ENCODE measurements at regions not wholly inside any gene's neighbourhood (a gene's known extent, or its start where the extent isn't known, plus 50 kb on each side); places are given as distances from the start of the nearest gene placed in this dataset.
A peak's percentile ranks its signal among the peaks of the same experiment; 100 is the strongest.

DNA sequence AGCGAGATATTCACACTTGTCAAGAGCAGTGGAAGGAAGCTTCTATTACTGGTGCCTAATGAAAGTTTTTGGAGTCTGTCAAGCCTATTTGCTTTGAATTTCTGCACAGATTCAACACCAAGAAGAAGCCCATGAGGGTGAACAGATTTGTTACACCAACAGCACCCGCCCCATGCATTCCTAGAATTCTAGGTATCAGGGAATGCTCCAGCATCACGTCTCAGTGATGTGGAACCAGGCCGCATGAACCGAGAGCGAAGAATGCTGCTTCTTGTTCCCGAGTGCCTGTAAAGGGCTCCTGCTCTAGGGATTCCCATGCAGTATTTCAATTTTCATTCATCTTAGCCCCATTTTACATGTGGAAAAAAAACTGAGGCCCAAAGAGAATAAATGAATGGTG is 69.7 kb downstream of the KCNF1 start:
- no peak overlapping the region for H3K27ac ChIP-seq
- H3K4me1 ChIP-seq (ENCODE audit: low read depth), result peaks cover 48% of the 10 kb centered on the region
- no peaks in the 10 kb centered on the region for H3K36me3 ChIP-seq
- H3K9me3 ChIP-seq (ENCODE audit: low read depth), result no peaks in the 10 kb centered on the region
- H3K4me3 ChIP-seq, result no peak overlapping the region
- H3K27me3 ChIP-seq, result no peaks in the 10 kb centered on the region
- no peak for DNase-seq (ENCODE audit: low read depth in 1 of 2, low spot score in 1 of 2)
- TF ChIP-seq, protein P1, sequence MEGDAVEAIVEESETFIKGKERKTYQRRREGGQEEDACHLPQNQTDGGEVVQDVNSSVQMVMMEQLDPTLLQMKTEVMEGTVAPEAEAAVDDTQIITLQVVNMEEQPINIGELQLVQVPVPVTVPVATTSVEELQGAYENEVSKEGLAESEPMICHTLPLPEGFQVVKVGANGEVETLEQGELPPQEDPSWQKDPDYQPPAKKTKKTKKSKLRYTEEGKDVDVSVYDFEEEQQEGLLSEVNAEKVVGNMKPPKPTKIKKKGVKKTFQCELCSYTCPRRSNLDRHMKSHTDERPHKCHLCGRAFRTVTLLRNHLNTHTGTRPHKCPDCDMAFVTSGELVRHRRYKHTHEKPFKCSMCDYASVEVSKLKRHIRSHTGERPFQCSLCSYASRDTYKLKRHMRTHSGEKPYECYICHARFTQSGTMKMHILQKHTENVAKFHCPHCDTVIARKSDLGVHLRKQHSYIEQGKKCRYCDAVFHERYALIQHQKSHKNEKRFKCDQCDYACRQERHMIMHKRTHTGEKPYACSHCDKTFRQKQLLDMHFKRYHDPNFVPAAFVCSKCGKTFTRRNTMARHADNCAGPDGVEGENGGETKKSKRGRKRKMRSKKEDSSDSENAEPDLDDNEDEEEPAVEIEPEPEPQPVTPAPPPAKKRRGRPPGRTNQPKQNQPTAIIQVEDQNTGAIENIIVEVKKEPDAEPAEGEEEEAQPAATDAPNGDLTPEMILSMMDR (IDR thresholded peaks at IDR 0.05; ENCODE audit: low read depth, low read length), result no peak

DNA sequence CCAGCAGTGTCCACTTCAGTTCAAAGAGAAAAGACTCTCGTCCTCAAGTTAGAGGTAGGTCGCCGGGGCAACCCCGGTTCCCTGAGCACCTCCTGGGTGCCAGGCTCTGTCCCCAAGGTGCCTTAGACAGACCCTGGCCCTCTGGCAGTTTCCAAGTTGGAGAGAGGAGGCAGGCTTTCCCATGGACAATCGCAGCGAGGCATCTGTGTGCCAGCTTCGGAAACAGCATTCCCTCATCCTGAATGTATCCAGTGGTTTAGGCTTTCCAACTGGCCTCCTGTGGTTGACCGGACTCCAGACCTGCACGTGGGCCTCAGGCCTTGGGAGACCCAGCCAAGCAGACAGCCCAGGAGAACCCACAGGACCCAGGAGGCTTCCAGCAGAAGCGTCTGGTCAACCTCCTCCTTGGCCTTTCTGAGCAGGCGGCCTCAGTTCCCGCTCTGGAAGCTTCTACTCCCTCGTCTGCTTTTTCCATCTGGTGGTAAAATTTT is 70.3 kb downstream of the KCNF1 start:
- Histone ChIP-seq H3K4me3 (no peak overlapping the region), H3K27ac (no peak overlapping the region), H3K27me3 (no peaks in the 10 kb centered on the region), H3K36me3 (no peaks in the 10 kb centered on the region), H3K4me1 (ENCODE audit: low read depth) (peaks cover 44% of the 10 kb centered on the region), H3K9me3 (ENCODE audit: low read depth) (no peaks in the 10 kb centered on the region)
- TF ChIP-seq, protein P1 (IDR thresholded peaks at IDR 0.05; ENCODE audit: low read depth, low read length), result no peak
- DNase-seq (ENCODE audit: low read depth in 1 of 2, low spot score in 1 of 2), result no peak

DNA sequence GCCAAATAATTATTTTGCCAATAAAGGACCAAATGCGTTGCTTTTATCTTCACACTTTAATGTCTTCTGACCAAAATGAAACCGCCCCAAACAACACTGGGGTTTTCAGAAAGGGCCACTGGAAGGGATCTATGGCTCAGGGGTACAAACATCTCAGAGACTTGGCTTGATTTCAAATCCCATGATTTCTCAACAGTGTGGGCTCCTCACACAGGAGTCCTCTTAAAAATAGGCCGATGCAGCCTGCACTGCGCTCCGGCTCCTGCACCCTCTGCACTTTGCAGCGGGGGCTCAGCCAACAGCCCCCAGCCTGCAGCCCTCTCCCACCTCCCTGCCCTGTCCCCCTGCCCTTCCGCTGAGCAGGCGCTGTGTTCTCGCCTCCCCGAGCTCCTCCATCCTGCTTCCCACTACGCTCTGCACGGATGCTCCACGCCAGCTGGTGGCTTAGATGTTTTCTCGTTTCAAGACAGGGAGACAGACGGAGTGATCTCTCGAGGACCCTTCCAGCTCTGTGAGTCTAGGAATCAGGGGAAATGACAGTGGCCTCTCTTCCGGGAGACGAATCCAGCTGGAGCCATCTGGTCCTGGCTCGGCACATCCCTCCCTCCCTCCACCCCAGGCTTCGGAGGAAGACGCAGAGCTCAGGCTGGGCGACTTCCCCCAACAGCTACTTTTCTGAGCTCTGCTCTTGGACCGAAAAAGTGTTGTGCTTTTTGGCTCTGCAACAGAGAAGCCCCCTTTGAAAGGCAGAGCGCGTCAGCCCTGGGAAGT is 71.4 kb downstream of the KCNF1 start:
- no peak overlapping the region for H3K4me3 ChIP-seq
- no peaks in the 10 kb centered on the region for H3K27me3 ChIP-seq
- no peak overlapping the region for H3K27ac ChIP-seq
- TF ChIP-seq, protein P1 (IDR thresholded peaks at IDR 0.05; ENCODE audit: low read depth, low read length), result no peak
- H3K9me3 ChIP-seq (ENCODE audit: low read depth), result no peaks in the 10 kb centered on the region
- peak in 1 of 2 donors; percentile 45 for DNase-seq (ENCODE audit: low read depth in 1 of 2, low spot score in 1 of 2)
- H3K36me3 ChIP-seq, result no peaks in the 10 kb centered on the region
- peaks cover 33% of the 10 kb centered on the region for H3K4me1 ChIP-seq (ENCODE audit: low read depth)

DNA sequence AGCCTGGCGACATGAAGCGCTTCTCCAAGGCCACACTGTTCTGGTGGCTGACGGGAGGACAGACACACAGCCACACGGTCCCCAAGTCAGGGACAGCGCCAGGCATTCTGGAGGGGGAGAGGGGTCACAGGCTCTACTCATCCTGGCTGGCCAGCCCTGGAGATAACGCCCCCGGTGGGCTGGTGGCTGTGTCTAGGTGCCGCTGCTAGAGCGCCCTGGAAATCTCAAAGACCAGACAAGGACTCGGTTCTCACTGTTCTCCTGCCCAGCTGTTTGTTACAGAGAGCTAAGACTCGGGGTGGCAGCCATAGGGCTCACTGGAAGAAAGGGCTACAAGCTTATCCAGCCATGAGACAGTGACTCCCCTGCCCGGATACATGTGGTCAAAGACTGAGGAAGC is 72.0 kb downstream of the KCNF1 start:
- no peaks in the 10 kb centered on the region for H3K36me3 ChIP-seq
- TF ChIP-seq, protein P1 (IDR thresholded peaks at IDR 0.05; ENCODE audit: low read depth, low read length), result no peak
- no peaks in the 10 kb centered on the region for H3K27me3 ChIP-seq
- no peak overlapping the region for H3K27ac ChIP-seq
- no peak for DNase-seq (ENCODE audit: low read depth in 1 of 2, low spot score in 1 of 2)
- H3K4me1 ChIP-seq (ENCODE audit: low read depth), result peaks cover 27% of the 10 kb centered on the region
- no peak overlapping the region for H3K4me3 ChIP-seq
- no peaks in the 10 kb centered on the region for H3K9me3 ChIP-seq (ENCODE audit: low read depth)

DNA sequence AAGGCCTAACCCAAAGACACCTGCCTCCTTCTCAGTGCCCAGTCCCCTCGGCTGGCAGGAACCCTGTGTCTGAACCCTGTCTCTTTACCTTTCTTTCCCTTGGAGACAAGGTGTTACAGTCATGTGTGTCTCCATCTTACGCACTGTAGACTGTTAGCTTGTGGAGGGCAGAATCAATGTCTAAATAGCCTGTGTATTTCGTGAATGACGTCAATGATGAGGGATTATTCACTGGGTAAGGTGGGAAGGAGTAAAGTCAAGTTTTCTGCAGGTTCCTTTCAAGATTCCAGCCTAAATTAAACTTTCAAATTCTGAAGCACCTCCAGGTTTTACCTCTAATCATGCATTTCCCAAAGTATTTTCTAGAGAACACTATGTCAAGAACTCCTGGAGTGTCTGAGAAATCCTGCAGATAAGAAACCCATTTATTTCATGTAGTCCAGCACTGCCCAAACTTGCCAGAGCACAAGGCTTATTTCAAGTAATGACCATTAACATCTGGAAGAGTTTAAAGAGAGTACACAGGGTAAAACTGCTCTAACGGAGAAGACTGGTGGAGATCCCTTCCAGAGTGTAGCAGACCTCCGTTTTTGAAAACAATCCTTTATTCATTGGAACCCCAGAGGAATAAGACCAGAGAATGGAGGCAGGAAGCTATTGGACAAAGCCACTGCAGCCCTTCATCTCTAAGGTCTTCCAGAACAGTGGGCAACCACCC is 72.8 kb downstream of the KCNF1 start:
- Histone ChIP-seq H3K27ac (no peak overlapping the region), H3K4me3 (no peak overlapping the region), H3K4me1 (ENCODE audit: low read depth) (peaks cover 18% of the 10 kb centered on the region), H3K9me3 (ENCODE audit: low read depth) (no peaks in the 10 kb centered on the region), H3K36me3 (no peaks in the 10 kb centered on the region), H3K27me3 (no peaks in the 10 kb centered on the region)
- DNase-seq (ENCODE audit: low read depth in 1 of 2, low spot score in 1 of 2), result no peak
- TF ChIP-seq, protein P1 (IDR thresholded peaks at IDR 0.05; ENCODE audit: low read depth, low read length), result no peak

Measured in cardiac muscle cell (in vitro differentiated cells and primary cell).